ENCODE measurements at regions not wholly inside any gene's neighbourhood (a gene's known extent, or its start where the extent isn't known, plus 50 kb on each side); places are given as distances from the start of the nearest gene placed in this dataset.
"Not testable (repeated sequence)": the region's sequence is repeated elsewhere in the genome, so short reads cannot be mapped to it uniquely, and the experiment has no call there.

DNA sequence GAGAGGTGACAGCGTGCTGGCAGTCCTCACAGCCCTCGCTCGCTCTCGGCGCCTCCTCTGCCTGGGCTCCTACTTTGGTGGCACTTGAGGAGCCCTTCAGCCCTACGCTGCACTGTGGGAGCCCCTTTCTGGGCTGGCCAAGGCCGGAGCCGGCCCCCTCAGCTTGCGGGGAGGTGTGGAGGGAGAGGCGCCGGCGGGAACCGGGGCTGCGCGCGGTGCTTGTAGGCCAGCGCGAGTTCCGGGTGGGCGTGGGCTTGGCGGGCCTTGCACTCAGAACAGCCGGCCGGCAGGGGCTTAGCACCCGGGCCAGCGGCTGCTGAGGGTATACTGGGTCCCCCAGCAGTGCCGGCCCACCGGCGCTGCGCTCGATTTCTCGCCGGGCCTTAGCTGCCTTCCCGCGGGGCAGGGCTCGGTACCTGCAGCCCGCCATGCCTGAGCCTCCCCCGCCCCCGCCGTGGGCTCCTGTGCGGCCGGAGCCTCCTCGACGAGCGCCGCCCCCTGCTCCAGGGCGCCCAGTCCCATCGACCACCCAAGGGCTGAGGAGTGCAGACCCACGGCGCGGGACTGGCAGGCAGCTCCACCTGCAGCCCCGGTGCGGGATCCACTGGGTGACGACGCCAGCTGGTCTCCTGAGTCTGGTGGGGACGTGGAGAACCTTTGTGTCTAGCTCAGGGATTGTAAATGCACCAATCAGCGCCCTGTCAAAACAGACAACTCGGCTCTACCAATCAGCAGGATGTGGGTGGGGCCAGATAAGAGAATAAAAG lies 661.0 kb downstream of the ETNK1 start:
- H3K27ac ChIP-seq (ENCODE audit: extremely low read depth, low read depth, low read length); POLR2A ChIA-PET; H3K36me3 ChIP-seq (ENCODE audit: control insufficient read depth in 2 of 2, insufficient read depth in 1 of 2, low read length in 2 of 2); H3K4me1 ChIP-seq (ENCODE audit: control insufficient read depth, insufficient read depth, low read length); CTCF ChIA-PET; H3K9me3 ChIP-seq (ENCODE audit: control insufficient read depth, insufficient read depth, low read depth, low read length); H3K4me3 ChIP-seq (ENCODE audit: low read depth, low read length): not testable (repeated sequence)

DNA sequence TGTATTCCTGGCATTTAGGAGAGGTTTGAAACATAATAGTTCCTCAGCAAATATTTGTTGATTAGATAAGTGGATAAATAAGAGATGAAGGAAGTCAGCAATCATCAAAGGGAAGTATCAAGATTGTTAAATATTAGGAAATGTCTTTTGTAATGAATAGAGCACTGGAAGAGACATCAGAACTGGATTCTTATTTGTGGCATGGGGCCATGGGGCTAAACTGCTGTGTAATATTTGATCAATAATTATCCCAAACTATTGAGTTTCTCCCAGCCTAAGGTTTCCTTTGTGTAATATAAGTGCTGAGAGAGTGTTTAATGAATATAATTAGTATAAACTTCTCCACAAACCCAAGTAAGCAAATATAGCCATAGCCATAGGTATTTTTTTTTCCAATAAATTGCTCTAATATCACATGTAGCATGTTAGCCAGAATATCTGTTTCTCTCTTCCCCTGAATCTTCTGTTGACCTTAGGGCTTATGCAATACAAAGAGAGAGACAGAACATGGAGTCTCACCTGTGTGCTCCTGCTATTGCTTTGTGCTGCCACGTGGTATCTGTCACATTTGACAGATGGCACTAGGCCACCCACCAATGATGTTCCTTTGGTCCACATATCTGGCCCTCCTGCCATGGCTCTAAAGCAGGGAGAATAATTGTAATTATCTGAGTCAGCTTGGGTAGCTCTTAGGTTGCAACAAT lies 658.7 kb downstream of the SOX5 start:
- ChIA-PET CTCF (no interaction called here), POLR2A (no interaction called here)
- no peaks in the 10 kb centered on the region for H3K36me3 ChIP-seq (ENCODE audit: control insufficient read depth in 2 of 2, insufficient read depth in 1 of 2, low read length in 2 of 2)
- H3K27ac ChIP-seq (ENCODE audit: extremely low read depth, low read depth, low read length), result no peak overlapping the region
- TF ChIP-seq ZNF37A (tag by site-specific recombination; IDR thresholded peaks at IDR 0.05) (no peak), ZNF792 (tag by site-specific recombination; IDR thresholded peaks at IDR 0.05) (no peak), SETDB1 (IDR thresholded peaks at IDR 0.05; ENCODE audit: insufficient read length, low read length) (no peak), OSR2 (tag by site-specific recombination; IDR thresholded peaks at IDR 0.05) (no peak), ZNF19 (tag by site-specific recombination; IDR thresholded peaks at IDR 0.05; ENCODE audit: low read depth) (no peak), ZNF777 (tag by site-specific recombination; IDR thresholded peaks at IDR 0.05; ENCODE audit: borderline replicate concordance) (no peak)
- H3K4me3 ChIP-seq (ENCODE audit: low read depth, low read length), result no peak overlapping the region
- no peaks in the 10 kb centered on the region for H3K9me3 ChIP-seq (ENCODE audit: control insufficient read depth, insufficient read depth, low read depth, low read length)
- no peaks in the 10 kb centered on the region for H3K4me1 ChIP-seq (ENCODE audit: control insufficient read depth, insufficient read depth, low read length)

DNA sequence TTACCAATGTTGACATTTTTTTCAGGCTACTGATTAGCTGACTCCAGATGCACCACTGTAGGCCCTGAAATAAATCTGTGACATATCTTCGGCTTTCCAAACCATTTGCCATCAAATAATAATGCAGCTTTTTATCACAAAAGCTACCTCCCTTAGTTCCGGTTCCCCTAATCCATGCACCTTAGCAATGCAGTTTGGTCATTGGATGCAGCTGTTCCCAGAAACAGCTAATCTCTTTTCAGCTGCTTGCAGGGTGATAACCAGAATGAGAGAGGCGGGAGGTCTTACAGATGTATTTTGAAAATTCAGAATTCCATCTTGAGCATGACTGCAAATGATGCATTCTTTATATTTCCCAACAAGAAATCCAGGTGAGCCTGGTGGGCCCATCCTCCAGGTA lies 646.2 kb downstream of the SOX5 start:
- TF ChIP-seq GLI2 (tag by site-specific recombination; IDR thresholded peaks at IDR 0.05; ENCODE audit: borderline replicate concordance, low read depth) (no peak), ZNF510 (tag by site-specific recombination; IDR thresholded peaks at IDR 0.05; ENCODE audit: insufficient replicate concordance) (no peak), ZNF362 (tag by site-specific recombination; IDR thresholded peaks at IDR 0.05) (no peak)
- no peak overlapping the region for H3K4me3 ChIP-seq (ENCODE audit: low read depth, low read length)
- H3K36me3 ChIP-seq (ENCODE audit: control insufficient read depth in 2 of 2, insufficient read depth in 1 of 2, low read length in 2 of 2), result no peaks in the 10 kb centered on the region
- CTCF ChIA-PET, result interaction anchor here (0.7 to 1.8 kb wide), 2 partner anchors 11 to 948 kb away, joined by 4 read pairs; no protein-coding TSS in a partner anchor
- no peak overlapping the region for H3K27ac ChIP-seq (ENCODE audit: extremely low read depth, low read depth, low read length)
- no peaks in the 10 kb centered on the region for H3K4me1 ChIP-seq (ENCODE audit: control insufficient read depth, insufficient read depth, low read length)
- POLR2A ChIA-PET, result no interaction called here
- no peaks in the 10 kb centered on the region for H3K9me3 ChIP-seq (ENCODE audit: control insufficient read depth, insufficient read depth, low read depth, low read length)

DNA sequence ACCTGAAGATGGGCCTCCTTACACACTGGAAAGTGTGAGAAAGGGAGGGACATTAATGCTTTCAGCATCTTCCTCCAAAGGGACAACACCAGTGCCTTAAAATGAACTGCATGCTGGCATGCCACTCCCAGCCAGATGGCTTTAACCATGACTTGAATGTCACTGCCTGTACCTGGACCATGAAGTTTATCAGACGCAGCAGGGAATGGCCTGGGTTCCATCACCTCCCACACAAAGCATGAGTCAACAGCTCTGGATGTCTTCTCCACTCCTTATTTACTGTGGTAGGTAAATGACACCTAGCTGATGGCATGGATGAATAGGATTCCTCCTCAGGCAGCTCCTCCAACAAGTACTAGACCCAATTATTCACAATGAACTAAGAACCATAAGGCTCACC lies 645.6 kb downstream of the SOX5 start:
- no peaks in the 10 kb centered on the region for H3K4me1 ChIP-seq (ENCODE audit: control insufficient read depth, insufficient read depth, low read length)
- ChIA-PET POLR2A (no interaction called here), CTCF (no interaction called here)
- no peak overlapping the region for H3K4me3 ChIP-seq (ENCODE audit: low read depth, low read length)
- TF ChIP-seq FEZF1 (tag by site-specific recombination; IDR thresholded peaks at IDR 0.05) (no peak), ZNF610 (tag by site-specific recombination; IDR thresholded peaks at IDR 0.05; ENCODE audit: borderline replicate concordance) (no peak), ZNF394 (tag by site-specific recombination; IDR thresholded peaks at IDR 0.05; ENCODE audit: borderline replicate concordance) (no peak), ZNF18 (tag by site-specific recombination; IDR thresholded peaks at IDR 0.05) (no peak), ZBTB17 (tag by site-specific recombination; IDR thresholded peaks at IDR 0.05) (no peak)
- H3K27ac ChIP-seq (ENCODE audit: extremely low read depth, low read depth, low read length), result no peak overlapping the region
- H3K9me3 ChIP-seq (ENCODE audit: control insufficient read depth, insufficient read depth, low read depth, low read length), result no peaks in the 10 kb centered on the region
- no peaks in the 10 kb centered on the region for H3K36me3 ChIP-seq (ENCODE audit: control insufficient read depth in 2 of 2, insufficient read depth in 1 of 2, low read length in 2 of 2)
